Limb (tissue), 2 donors: ENCODE measurements at regions not wholly inside any gene's neighbourhood (a gene's known extent, or its start where the extent isn't known, plus 50 kb on each side); places are given as distances from the start of the nearest gene placed in this dataset.

Experiments
- DNase-seq, 2 donors: peaks; one replicate each; pipeline ENCODE4 v3.0.0-alpha.2; 2016; ENCODE audit errors: extremely low spot score in 2 of 2

DNA sequence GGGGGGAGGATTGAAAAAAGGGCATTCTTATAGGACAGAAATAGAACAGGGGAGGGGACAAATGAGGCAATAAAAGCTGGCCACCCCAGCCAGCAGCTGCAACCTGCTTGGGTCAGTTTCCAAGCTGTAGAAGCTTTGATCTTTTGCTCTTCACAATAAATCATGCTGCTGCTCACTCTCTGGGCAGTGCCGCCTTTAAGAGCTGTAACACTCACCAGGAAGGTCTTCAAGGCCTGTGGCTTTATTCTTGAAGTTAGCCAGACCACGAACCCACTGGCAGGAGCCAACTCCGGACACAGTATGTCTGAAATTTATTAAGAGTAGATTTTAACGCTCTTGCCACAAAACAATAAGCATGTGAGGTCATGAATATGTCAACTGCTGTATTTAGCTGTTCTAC lies 649.9 kb upstream of the RAB6C start:
- no peak for DNase-seq

DNA sequence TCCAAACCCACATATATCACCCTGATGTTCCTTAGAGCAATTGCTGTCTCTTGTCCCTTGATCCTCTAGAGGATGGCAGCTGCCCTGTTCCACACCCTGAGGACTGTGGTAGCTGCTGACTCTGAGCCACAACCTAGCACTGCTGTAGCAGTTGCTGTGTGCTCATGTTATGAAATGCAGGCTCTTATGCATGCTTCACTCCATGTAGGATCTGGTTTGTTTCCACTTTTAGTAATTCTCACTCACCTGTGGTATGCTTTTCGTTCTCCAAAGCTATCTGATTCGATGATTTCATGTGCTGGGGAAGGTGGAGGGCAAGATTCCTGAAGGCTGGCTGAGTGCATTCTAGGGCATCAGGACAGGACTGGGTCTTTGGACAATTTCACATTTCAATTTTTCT lies 649.0 kb upstream of the RAB6C start:
- no peak for DNase-seq

DNA sequence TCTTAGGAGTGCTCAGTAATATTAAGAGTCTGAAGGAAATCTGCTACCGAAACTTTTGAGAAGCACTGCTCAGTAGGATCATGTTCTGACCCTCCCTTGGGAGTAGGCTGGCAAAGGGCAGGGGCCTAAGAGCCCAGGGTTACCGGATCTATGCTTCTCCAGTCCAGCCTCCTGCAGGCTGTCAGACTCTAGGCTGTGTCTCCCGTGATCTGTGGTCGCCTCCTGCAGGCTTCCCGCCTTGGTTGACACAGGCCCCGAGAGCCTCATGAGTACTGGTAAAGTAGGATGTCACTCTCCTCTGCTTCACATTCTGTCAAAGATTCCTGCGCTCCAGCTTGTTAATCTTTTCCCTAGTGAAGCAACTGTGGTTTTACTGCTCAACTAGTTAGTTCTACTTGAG lies 647.8 kb upstream of the RAB6C start:
- DNase-seq: no peak

DNA sequence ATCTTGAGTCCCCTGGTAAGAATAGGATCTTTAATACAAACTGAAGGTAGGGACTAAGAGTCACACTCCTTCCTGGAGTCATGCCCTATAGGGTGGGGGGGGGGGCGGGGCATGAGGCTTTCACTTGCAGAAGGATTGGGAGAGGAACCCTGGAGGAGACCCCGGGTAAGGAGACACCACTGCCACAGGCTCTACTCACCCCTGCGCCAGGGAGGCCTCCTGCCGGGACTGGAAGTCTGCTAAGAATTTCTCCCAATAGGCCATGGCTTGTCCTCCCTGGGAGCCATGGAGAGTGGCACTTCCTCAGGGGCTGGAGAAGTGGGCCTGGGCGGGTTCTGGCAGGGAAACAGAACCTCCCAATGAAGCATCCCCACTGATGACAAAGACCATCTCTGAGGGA lies 645.3 kb upstream of the RAB6C start:
- no peak for DNase-seq

DNA sequence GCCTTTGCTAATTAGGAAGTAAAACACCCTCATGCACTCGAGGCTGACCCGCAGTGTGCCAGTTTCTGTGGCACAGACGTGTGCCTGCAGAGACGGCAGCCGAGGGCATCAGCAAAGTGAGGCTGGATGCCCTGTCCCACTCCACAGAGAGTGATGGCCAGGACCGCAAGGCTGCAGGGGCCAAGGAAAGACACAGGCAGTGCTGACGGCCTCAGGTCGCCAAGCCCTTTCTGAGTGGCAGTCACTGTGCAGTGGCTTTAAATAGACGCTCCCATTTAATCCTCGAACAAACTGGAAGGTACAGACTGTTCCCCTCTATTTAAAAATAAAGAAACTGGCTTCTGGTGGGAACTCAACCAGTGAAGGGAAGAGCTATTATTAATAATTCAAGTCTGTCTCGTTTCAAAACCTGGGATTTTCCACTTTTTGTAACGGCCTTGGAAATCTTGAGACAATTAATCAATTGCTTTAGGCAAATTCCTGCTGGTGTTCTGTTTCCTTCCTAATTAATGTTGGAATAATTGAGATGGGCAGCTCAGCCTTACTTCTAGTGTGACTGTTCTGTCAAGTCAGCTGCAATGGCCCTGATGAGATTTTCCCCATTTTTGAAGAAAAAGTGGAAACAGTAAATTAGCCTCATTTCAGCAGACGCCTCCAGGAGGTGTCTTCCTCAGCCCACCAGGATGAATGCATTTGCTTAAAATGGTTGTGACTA lies 644.6 kb upstream of the RAB6C start:
- no peak for DNase-seq

DNA sequence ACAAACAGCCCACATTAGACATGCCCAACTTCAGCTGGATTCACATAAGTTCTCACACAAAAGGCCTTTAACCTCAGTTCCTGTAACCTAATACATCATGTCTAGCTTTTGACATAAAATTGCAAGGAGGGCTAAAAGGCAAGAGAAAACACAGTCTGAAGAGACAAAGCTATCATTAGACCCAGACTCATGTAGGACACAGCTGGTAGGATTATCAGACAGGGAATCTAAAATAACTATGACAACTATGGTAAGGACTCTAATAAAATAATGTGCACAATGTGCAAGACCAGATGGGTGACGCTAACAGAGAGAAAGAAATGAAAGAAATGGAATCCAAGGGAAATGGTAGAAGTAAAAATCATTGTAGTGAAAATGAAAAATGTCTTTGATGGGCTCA lies 643.2 kb upstream of the RAB6C start:
- peak in 1 of 2 donors; percentile 31 for DNase-seq

DNA sequence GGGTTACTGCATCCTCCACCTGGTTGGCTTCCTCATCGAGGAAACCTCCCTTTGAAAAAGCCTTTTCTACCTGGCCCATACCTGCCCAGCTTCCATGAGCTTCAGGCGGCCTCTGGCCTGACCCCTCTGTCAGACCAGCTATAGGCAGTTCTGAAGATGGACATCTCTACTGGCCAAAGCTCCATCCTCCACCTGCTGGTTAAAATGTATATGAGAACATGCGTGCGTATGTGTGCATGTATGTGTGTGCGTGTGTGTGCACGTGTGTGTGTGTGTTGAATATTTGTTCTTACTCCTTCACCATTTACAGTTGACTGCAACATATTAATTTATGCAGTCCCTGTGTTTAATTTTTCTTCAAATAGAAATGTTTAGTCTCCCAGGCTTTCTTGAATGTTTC lies 642.4 kb upstream of the RAB6C start:
- no peak for DNase-seq

DNA sequence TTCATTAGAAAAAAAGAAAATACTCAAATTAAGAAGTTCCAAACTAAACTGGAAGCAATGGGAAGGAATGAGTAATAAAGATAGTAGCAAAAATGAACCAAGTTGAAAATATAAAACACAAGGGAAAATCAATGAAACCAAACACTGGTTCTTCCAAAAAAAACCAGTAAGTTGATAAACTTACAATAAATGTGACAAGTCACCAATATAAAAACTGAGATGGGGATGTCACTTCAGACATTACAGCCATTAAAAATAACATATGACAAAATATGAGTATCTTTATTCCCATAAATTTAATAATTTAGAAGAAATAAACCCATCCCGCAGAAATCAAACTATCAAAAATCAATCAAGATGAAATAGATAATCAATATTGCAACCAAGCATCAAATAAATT lies 633.9 kb upstream of the RAB6C start:
- DNase-seq: no peak

DNA sequence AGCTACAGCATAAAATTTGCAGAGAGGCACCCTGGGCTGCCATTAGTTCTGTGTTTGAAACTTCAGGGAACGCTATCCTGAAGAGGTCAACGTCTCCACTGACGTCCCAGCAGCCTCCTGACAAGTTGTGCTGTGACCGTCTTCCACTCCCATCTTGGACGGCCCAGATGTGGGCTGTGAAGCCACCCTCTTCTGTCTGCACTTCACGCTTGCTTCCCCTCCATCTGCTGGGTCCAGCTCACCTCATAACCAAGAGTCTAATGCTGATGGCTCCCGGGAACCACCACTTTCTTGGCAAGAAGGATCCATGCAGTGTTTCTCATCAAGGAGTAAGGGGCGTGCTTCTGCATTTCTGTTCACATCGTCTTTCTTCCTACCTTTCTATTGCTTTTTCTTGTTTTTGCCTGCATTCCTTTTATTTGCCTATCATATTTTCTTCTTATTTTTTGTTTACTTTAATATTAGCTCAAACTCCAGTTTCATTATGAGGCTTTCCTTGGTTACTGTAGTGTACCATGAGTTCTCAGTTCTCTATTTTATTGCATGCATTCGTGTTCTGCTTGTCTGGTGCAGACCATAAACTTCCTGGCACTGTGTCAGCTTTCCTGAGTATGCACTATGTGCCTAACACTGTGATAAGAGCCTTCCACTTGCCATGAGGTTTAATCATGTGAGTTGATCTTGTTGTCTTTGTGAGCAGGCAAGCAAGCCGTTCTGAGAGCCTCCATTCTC lies 631.8 kb upstream of the RAB6C start:
- DNase-seq: no peak

DNA sequence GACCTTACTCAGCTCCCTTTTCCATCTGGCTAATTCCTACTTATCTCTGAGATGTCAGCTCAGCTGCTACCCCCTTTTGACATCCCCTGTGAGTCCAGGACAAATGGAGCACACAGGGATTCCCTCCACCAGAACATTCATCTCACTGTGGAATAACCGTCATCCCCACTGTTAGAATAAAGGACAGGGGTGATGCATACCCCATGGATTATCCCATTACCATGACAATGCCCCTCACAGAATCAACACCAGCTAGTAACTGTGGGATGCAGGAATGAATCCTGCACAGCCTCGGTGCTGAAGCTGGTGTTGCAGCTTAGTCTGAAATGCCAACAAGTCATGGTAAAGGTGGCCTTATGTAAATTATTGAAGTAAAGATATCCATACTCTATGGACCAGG lies 624.8 kb upstream of the RAB6C start:
- no peak for DNase-seq

DNA sequence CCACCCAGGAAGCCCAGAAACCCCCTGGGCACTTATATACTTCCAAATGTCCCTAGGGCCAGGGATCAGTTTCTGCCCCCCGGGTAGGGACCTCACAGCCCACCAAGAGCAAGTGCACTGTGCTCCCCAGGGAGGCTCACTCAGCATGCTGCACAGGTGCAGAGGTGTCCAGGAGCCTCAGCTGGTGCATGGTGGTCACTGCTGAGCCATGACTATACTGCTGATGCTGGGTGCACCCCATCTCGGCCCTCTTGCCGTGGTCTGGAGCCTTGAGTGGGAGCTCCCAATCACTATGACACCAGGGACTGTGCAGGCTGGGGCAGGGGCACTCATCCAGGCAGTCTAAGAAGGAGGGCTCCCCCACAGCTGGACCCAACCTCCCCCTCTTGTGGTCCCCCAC lies 617.8 kb upstream of the RAB6C start:
- DNase-seq: no peak

DNA sequence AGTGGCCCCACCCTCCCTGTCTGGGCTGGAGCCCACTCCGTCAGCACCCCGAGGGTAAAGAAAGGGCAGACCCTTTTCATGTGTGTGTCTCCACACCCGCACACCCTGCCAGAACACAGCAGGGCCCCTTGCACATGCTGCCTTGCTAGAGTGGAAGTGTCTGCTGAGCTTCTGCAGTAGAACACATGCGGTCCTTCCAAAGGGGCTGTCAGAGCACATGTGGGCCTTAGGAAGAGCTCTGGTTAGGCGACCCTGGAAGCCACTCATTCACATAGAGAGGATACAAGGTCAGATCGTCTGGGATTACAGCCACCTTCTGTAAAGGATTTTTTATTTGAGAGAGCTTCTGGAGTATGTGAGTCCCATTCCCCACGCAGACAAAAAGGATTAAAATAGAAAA lies 613.2 kb upstream of the RAB6C start:
- DNase-seq: no peak

DNA sequence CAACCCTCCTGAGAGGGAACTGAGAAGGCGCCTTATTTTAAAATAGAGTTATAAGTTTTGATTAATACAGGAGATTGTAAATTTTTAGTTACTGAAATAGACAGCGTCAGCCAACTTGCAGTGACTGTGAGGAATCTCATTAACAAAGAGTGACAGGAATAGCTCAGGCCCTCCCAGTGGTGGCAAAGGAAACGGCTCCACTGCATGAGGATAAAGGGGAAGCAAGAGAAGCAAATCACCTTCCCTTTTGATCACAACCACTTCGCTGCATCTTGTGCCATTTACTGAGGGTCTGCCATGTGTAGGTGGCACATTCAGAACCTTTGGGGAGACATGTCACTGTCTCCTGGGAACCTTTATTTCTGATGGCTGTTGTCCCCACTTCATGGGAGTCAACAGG lies 612.4 kb upstream of the RAB6C start:
- no peak for DNase-seq

DNA sequence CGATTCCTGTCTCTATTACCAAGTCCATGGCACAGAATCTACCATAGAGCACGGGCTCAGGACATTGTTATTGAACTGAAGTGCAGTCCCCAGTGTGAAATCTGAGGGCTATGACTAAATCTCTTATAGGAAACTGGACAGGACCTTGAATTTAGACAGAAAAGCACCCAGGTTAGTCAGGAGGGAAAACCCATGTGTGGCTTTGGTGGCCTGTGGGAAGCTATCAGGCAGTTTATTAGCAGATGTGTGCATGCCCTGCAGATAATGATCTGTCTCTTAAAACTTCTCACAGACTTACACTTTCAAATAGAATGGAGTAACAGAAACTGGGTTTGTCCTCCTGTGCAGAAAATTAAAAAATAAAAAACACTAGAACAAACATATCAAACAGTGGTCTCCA lies 610.0 kb upstream of the RAB6C start:
- DNase-seq: no peak

DNA sequence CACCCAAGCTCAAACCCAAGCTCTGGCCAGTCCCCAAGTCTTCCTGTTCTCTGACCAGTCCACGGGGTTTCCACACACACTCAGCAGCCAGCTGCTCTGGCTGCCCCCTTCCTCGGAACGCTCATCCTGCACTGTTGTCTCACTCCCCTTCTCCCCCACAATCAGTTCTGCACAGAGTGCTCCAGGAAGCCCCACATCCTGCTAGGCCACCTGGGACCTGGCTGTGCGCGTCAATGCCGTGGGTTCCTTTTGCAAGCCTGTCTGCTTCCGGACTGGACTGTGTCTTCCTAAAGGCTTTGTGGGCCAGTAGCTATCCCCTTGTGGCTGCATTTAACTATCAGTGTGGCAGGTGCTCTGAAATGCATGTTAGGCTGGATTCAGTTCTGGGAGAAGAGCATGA lies 605.0 kb upstream of the RAB6C start:
- DNase-seq: no peak

DNA sequence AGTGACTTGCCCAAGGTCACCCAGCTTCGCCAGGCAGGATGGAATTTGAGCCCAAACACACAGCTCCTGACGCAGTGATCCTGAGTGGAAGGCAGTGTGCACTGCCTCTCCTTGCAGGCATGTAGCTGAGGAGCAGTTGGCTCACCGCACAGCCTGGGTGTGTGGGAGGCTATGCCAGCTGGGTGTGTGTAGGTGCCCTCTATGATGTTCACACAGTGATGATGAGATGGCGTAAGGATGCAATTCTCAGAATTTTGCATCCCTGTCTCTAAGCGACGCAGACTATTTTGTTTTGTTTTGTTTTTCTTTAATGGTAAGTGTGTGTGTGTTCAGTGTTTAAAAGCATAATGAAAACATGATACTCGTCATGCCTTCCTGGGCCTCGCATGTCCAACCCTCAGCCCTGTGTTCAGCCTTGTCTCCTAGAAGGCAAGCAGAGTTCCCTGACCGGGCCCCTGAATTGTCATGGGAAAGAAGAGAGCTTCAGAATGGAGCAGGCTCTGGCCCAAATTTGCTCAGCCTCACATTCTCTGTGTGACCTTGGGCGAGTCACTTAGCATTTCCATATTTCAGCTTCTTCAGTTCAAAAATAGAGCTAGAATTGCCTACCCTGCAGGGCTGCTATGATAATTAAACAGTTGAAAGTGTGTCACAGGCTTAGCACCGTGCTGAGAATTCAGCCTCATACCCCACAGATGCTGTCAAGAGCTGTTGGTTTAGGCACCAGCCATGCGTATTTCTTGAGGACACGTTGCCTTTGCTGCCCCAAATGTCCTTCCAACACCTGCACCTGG lies 603.6 kb upstream of the RAB6C start:
- no peak for DNase-seq

DNA sequence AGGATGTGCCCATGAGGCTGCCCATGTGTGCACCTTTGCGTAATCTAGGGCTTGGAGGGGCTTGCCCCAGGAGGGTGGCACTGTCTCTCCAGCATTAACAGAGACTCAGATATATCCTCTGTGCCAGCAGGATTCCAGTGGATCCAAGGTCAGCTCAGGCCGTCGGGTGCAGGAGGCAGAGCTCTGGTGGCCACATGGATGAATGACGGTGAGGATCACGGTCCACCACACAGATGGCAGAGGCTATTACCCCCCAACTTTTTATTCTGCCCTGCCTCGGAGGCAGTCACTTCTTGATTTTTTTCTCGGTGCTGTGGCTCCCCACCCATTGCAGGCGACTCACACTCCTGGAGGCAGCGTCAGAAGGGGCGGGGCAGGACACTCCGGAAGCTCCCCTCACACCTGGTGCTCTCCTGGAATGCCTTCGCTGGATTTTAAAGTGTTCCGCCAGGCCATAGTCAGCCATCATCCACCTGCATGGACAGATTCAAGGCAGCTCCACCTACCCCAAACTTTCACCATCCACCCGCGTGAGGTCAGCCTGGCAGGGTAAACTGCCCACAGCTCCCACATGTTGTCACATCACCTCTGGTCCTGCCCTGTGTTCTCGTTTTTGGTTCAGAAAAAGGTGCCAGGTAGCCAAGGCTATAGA lies 602.9 kb upstream of the RAB6C start:
- no peak for DNase-seq

DNA sequence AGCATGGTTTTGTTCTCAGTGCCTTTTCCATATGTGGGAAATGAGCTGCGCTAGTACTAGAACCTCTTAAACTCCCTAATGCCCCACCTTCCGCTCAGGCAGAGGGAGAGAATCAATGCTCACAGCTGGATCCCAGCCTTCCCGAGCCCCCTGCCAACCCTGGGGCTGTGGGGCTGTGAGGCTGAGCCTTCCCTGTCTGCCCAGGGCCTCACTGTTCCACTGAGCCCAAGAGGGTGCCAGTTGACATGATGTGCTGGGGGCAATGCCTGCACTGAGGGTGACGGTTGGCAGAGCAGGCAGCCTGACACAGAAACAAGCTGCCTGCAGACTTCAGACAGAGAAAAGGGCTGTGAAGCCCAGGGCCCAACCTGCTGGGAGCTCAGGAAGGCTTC lies 602.4 kb upstream of the RAB6C start:
- DNase-seq: no peak

DNA sequence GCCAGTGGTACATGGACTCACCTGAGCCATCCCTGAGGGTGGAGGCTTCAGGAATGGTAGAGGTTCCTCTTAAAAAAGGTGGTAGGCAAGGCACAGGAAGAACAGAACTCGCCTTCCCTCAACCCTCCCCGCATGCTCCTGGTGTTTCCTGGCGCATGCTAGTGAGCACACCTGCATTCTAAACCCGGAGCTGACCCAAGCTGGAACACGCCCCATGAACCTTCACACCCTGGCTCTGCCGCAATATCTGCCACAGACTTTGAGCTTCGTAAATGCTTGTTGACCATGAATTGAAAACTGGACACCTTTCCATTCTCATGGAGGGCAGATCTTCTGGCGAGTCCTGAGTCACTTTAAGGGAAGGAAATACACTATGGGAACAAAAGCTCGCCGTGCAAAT lies 601.3 kb upstream of the RAB6C start:
- no peak for DNase-seq

DNA sequence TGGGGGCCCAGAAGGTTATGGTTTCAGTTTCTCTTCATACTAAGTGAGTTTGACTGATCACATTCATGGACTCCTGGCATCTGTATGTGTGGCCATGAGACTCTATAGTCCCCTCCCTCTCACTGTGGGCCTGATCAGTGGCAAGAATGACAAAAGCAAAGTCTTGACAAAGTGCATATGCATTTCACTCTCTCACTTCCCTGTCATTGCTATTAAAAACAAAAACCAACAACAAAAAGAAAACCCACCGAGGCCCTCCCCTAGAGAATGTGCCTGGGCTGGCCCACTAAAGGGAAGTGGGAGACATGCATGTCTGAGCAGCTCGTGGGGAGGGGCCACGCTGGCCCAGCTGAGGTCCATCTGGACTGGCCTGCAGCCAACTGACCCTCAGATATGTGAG lies 600.1 kb upstream of the RAB6C start:
- no peak for DNase-seq

DNA sequence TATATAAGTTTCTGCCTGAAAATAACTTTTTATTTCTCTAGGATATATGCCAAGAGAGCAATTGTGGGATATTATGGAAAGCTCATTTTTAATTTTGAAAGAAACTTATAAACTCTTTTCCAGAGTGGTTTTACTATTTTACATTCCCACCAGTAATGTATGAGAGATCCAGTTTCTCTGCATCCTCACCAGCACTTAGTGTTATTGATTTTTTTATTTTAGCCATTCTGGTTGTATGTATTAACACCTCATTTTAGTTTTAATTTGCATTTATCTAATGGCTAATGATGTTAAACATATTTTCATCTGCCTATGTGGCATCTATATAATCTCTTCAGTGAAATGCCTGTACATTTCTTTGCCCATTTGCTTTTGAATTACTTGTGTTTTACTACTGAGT lies 597.7 kb upstream of the RAB6C start:
- DNase-seq: no peak

DNA sequence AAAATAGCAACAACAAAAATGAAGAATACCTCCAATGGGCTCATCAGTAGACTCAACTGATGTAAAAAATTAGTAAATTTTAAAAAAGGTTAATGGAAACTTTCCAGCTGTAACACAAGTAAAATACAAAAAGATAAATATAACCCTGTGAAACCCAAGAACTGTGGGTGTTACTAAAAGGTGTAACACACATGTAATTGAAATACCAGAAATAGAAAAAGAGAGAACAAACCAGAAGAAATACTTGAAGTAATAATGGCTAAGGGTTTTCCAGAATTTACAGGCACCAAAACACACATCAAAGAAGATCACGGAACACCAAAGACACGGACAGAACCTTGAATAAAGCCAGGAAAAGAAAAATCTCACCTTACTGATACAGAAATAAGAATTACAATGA lies 590.6 kb upstream of the RAB6C start:
- no peak for DNase-seq
